ENCODE measurements at regions not wholly inside any gene's neighbourhood (a gene's known extent, or its start where the extent isn't known, plus 50 kb on each side); places are given as distances from the start of the nearest gene placed in this dataset.

DNA sequence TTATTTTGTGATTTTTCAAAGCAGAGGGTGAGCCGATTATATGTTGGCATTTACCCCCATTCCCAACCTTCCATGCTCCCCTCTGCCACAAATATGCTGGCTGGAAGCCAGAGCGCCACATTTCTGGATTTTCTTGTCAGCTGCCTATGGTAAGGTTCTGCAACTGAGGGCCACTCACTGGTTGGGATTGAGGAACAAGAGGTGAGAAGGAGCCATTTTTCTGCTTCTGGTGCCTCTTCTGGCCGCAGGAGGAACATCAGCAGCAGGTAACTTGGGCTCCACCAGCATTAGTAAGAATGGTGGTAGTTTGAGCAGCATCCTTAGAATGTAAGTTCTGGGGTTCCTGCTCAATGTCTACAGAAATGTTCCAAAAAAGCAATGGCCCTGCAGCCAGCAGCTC lies 159.5 kb upstream of the MAST4 start:
- Histone ChIP-seq H3K27ac (no peak overlapping the region), H3K27me3 (replicated peaks) (no peaks in the 10 kb centered on the region), H3K36me3 (replicated peaks) (no peaks in the 10 kb centered on the region), H3K4me3 (ENCODE audit: low read depth, low read length) (no peak overlapping the region)
- in situ Hi-C loops (cut with HindIII; ENCODE audit: low pct_ligation_motif_present, low sequenced_read_pairs), result no loop called here
- TF ChIP-seq, protein P1, sequence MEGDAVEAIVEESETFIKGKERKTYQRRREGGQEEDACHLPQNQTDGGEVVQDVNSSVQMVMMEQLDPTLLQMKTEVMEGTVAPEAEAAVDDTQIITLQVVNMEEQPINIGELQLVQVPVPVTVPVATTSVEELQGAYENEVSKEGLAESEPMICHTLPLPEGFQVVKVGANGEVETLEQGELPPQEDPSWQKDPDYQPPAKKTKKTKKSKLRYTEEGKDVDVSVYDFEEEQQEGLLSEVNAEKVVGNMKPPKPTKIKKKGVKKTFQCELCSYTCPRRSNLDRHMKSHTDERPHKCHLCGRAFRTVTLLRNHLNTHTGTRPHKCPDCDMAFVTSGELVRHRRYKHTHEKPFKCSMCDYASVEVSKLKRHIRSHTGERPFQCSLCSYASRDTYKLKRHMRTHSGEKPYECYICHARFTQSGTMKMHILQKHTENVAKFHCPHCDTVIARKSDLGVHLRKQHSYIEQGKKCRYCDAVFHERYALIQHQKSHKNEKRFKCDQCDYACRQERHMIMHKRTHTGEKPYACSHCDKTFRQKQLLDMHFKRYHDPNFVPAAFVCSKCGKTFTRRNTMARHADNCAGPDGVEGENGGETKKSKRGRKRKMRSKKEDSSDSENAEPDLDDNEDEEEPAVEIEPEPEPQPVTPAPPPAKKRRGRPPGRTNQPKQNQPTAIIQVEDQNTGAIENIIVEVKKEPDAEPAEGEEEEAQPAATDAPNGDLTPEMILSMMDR (IDR thresholded peaks at IDR 0.05; ENCODE audit: low read depth, low read length, missing control alignments), result peak; percentile 56
- no peak for DNase-seq

DNA sequence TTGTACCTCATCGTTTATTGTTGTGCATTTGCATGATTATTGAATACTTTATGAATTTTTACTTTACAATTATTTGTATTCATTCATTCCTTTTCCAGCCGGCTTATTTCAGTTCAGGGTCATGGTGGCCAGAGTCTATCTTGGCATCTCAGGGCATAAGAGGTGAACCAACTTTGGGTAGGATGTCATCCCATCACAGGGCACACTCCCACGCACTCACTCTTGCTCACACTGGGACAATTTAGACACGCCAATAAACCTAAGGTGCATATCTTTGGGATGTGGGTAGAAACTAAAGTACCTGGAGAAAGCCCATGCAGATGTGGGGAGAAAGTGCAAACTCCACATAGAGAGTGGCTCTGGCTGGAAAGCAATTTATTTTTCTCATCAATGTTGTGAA lies 158.1 kb upstream of the MAST4 start:
- in situ Hi-C loops (cut with HindIII; ENCODE audit: low pct_ligation_motif_present, low sequenced_read_pairs), result no loop called here

DNA sequence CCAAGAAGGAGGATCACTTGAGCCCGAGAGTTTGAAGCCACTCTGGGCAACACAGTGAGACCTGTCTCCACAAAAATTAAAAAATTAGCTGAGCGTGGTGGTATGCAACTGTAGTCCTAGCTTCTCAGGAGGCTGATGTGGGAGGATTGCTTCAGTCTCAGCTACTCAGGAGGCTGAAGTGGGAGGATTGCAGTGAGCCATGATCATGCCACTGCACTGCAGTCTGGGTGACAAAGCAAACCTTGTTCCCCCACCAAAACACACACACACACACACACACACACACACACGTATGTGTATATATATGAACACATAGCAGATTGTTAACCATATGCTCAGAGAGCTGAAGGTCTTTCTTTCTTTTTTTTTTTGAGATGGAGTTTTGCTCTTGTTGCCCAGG lies 157.5 kb upstream of the MAST4 start:
- no peaks in the 10 kb centered on the region for H3K36me3 ChIP-seq (replicated peaks)
- no peak overlapping the region for H3K27ac ChIP-seq
- in situ Hi-C loops (cut with HindIII; ENCODE audit: low pct_ligation_motif_present, low sequenced_read_pairs), result no loop called here
- DNase-seq, result no peak
- TF ChIP-seq, protein P1 (IDR thresholded peaks at IDR 0.05; ENCODE audit: low read depth, low read length, missing control alignments), result no peak
- no peaks in the 10 kb centered on the region for H3K27me3 ChIP-seq (replicated peaks)
- no peak overlapping the region for H3K4me3 ChIP-seq (ENCODE audit: low read depth, low read length)

More for the DNA sequence above, 158.1 kb upstream of the MAST4 start:
- H3K4me3 ChIP-seq (ENCODE audit: low read depth, low read length), result no peak overlapping the region
- no peak for DNase-seq
- TF ChIP-seq, protein P1 (IDR thresholded peaks at IDR 0.05; ENCODE audit: low read depth, low read length, missing control alignments), result no peak
- H3K36me3 ChIP-seq (replicated peaks), result no peaks in the 10 kb centered on the region
- H3K27me3 ChIP-seq (replicated peaks), result no peaks in the 10 kb centered on the region
- H3K27ac ChIP-seq, result no peak overlapping the region

DNA sequence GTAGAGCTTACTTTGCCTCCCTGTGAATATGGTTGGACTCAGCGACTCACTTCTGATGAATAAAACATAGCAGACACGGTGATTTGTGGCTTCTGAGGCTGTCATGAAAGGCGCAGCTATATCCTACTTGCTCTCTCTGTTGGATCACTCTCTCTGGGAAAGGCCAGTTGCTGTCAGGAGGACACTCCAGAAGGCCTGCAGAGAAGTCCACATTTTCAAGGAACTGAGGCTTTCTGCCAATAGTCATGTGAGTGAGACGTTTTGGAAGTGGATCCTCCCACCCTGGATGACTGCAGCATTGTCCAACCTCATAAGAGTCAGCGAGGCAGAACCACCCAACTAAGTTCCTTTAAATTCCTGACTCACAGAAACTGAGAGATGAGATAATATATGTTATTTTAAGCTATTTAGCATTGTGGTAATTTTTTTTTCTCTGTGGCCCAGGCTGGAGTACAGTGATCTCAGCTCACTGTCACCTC lies 156.0 kb upstream of the MAST4 start:
- H3K27me3 ChIP-seq (replicated peaks), result no peaks in the 10 kb centered on the region
- DNase-seq, result peak; percentile 76
- H3K27ac ChIP-seq, result no peak overlapping the region
- in situ Hi-C loops (cut with HindIII; ENCODE audit: low pct_ligation_motif_present, low sequenced_read_pairs), result no loop called here
- TF ChIP-seq, protein P1 (IDR thresholded peaks at IDR 0.05; ENCODE audit: low read depth, low read length, missing control alignments), result no peak
- H3K4me3 ChIP-seq (ENCODE audit: low read depth, low read length), result no peak overlapping the region
- H3K36me3 ChIP-seq (replicated peaks), result no peaks in the 10 kb centered on the region

DNA sequence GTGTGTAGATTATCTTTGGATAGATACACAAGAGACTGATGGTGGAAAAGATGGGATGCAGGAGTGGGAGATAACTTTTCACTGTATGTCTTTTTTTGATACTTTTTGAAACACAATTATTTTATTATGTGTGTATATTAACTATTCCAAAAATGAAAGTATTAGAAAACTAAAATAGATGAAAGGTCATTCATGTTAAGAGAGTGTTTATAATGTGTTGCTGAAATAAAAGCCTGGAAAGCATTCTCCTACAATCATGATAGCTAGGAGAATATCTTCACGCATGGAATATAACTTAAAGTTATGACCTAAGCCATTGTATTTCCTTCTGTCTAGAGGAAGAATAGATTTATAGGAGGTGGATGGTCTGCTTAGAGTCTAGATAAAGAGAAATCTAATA lies 154.8 kb upstream of the MAST4 start:
- in situ Hi-C loops (cut with HindIII; ENCODE audit: low pct_ligation_motif_present, low sequenced_read_pairs), result no loop called here
- no peak overlapping the region for H3K27ac ChIP-seq
- no peak for DNase-seq
- H3K36me3 ChIP-seq (replicated peaks), result no peaks in the 10 kb centered on the region
- no peak overlapping the region for H3K4me3 ChIP-seq (ENCODE audit: low read depth, low read length)
- no peaks in the 10 kb centered on the region for H3K27me3 ChIP-seq (replicated peaks)
- TF ChIP-seq, protein P1 (IDR thresholded peaks at IDR 0.05; ENCODE audit: low read depth, low read length, missing control alignments), result no peak

DNA sequence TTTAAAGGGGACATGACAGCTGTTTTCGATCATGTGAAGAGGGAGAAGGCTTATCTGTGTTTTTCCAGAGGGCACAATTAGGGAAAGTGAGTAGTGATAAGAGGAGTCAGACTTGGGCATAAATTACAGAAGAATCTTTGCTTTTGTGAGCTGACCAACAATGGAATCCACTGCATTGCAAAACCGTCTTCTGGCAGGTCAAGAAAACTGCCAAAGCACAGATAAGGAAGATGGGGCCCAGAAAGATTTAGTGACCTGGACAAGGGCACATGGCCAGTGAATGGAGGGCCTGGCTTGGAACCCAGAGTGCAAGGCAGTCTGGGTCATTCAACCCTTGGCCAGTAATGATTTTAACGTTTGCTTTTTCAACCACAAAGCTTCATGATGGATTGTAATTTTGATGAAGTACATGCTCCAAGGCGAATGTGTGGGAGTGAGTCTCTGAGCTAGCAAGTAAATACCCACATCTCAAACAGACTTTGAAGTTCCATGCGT lies 153.2 kb upstream of the MAST4 start:
- Histone ChIP-seq H3K27me3 (replicated peaks) (no peaks in the 10 kb centered on the region), H3K4me3 (ENCODE audit: low read depth, low read length) (no peak overlapping the region), H3K36me3 (replicated peaks) (no peaks in the 10 kb centered on the region), H3K27ac (no peak overlapping the region)
- in situ Hi-C loops (cut with HindIII; ENCODE audit: low pct_ligation_motif_present, low sequenced_read_pairs), result no loop called here
- TF ChIP-seq, protein P1 (IDR thresholded peaks at IDR 0.05; ENCODE audit: low read depth, low read length, missing control alignments), result no peak
- DNase-seq, result no peak
